CD14-positive monocyte (primary cell): ENCODE measurements at regions not wholly inside any gene's neighbourhood (a gene's known extent, or its start where the extent isn't known, plus 50 kb on each side); places are given as distances from the start of the nearest gene placed in this dataset.

Source experiments
- DNase-seq, 3 donors: peaks; one replicate each; pipeline ENCODE4 v3.0.0-alpha.2; 2011 to 2022
- H2AFZ ChIP-seq: 2 replicates; pipeline ENCODE4 v1.6.0; 2012; ENCODE audit warnings: mild to moderate bottlenecking, low read depth, low read length, inconsistent platforms; ENCODE audit not compliant: insufficient read depth, poor library complexity, severe bottlenecking
- H3K27ac ChIP-seq, 2 donors: 1 replicate in 1 of 2; 2 replicates in 1 of 2; pipeline ENCODE4 v1.5.1; 2012 to 2013; ENCODE audit warnings: low read length in 2 of 2, control low read depth in 1 of 2, inconsistent platforms in 1 of 2, low read depth in 1 of 2, mild to moderate bottlenecking in 1 of 2
- H3K27me3 ChIP-seq, 2 donors: one replicate each; pipeline versions ENCODE4 v1.6.0 to v1.6.1; 2011 to 2013; ENCODE audit warnings: low read length in 2 of 2; ENCODE audit not compliant: control insufficient read depth in 2 of 2, insufficient read depth in 2 of 2
- H3K36me3 ChIP-seq, 2 donors: replicated peaks in 1 of 2; 1 replicate in 1 of 2; 2 replicates in 1 of 2; pipeline versions ENCODE4 v1.5.1 to v1.6.1; 2012 to 2013; ENCODE audit warnings: low read length in 2 of 2, control low read depth in 1 of 2, inconsistent platforms in 1 of 2, mild to moderate bottlenecking in 1 of 2; ENCODE audit not compliant: insufficient read depth in 2 of 2, control insufficient read depth in 1 of 2
- H3K4me1 ChIP-seq, 2 donors: 1 replicate in 1 of 2; 2 replicates in 1 of 2; pipeline versions ENCODE4 v1.5.1 to v1.6.1; 2012 to 2013; ENCODE audit warnings: low read length in 2 of 2, control low read depth in 1 of 2, inconsistent platforms in 1 of 2, mild to moderate bottlenecking in 1 of 2, moderate library complexity in 1 of 2; ENCODE audit not compliant: insufficient read depth in 2 of 2, control insufficient read depth in 1 of 2
- H3K4me2 ChIP-seq: replicated peaks from 2 replicates; pipeline ENCODE3; 2012; ENCODE audit warnings: low read length, moderate library complexity, mild to moderate bottlenecking; ENCODE audit not compliant: poor library complexity, severe bottlenecking; ENCODE audit errors: extremely low read depth
- H3K4me3 ChIP-seq, 3 experiments: fragments of 200-600 bp in 1 of 3; sonication (generic) in 1 of 3; replicated peaks in 1 of 3; 1 replicate in 2 of 3; 2 replicates in 1 of 3; pipeline ENCODE4 v1.5.1; 2011 to 2013; ENCODE audit warnings: low read length in 3 of 3, mild to moderate bottlenecking in 3 of 3, control low read depth in 2 of 3, low read depth in 2 of 3, inconsistent platforms in 1 of 3, moderate library complexity in 1 of 3
- H3K79me2 ChIP-seq: 2 replicates; pipeline ENCODE4 v1.6.0; 2012; ENCODE audit warnings: mild to moderate bottlenecking, control low read depth, inconsistent platforms, low read length, moderate library complexity; ENCODE audit not compliant: insufficient read depth
- H3K9ac ChIP-seq: 2 replicates; pipeline ENCODE4 v1.6.0; 2017; ENCODE audit warnings: low read length, mild to moderate bottlenecking; ENCODE audit not compliant: insufficient read depth, poor library complexity, severe bottlenecking
- H3K9me3 ChIP-seq, 2 donors: replicated peaks in 1 of 2; 1 replicate in 1 of 2; 2 replicates in 1 of 2; pipeline versions ENCODE4 v1.5.1 to v1.6.1; 2012 to 2013; ENCODE audit warnings: low read length in 2 of 2, control low read depth in 1 of 2; ENCODE audit not compliant: control insufficient read depth in 1 of 2, insufficient read depth in 1 of 2
- H4K20me1 ChIP-seq: 2 replicates; pipeline ENCODE4 v1.6.0; 2012; ENCODE audit warnings: mild to moderate bottlenecking, low read length, control low read depth, moderate library complexity; ENCODE audit not compliant: insufficient read depth
- H3K27ac Mint-ChIP-seq, 7 donors: one replicate each; pipeline ENCODE4 v1.8.0; 2020; ENCODE audit warnings: mild to moderate bottlenecking in 7 of 7, mixed read lengths in 7 of 7, moderate library complexity in 6 of 7, inconsistent platforms in 2 of 7
- H3K27me3 Mint-ChIP-seq, 3 donors: one replicate each; pipeline ENCODE4 v1.8.0; 2021 to 2022; ENCODE audit warnings: low read depth in 3 of 3, mild to moderate bottlenecking in 3 of 3, mixed read lengths in 3 of 3, moderate library complexity in 3 of 3, inconsistent platforms in 1 of 3
- H3K36me3 Mint-ChIP-seq, 2 donors: one replicate each; pipeline ENCODE4 v1.8.0; 2020; ENCODE audit warnings: mixed read lengths in 2 of 2, inconsistent platforms in 1 of 2, mild to moderate bottlenecking in 1 of 2
- H3K4me1 Mint-ChIP-seq: one replicate; pipeline ENCODE4 v1.8.0; 2020; ENCODE audit warnings: mild to moderate bottlenecking, mixed read lengths
- H3K4me3 Mint-ChIP-seq, 2 donors: one replicate each; pipeline ENCODE4 v1.8.0; 2020; ENCODE audit warnings: mild to moderate bottlenecking in 2 of 2, mixed read lengths in 2 of 2, moderate library complexity in 1 of 2
- H3K9me3 Mint-ChIP-seq, 7 donors: one replicate each; pipeline ENCODE4 v1.8.0; 2020 to 2022; ENCODE audit warnings: mixed read lengths in 7 of 7, mild to moderate bottlenecking in 6 of 7, moderate library complexity in 6 of 7, inconsistent platforms in 2 of 7
- CTCF ChIP-seq: fragments of 200-600 bp; IDR thresholded peaks from one replicate; pipeline ENCODE4 v1.8.0; 2022; ENCODE audit warnings: antibody characterized with exemption, mild to moderate bottlenecking
- WGBS: methylation state at CpG from one replicate; pipeline ENCODE4 v1.1.5; 2013; ENCODE audit warnings: missing lambda C conversion rate; ENCODE audit not compliant: insufficient coverage; 5-methylcytosine and 5-hydroxymethylcytosine counted together
- intact Hi-C, 2 donors: fragments of 100-400 bp; cut with micrococcal nuclease; formaldehyde crosslinking; loops; one replicate each; pipeline versions ENCODE4 v1.15.0 to v1.15.1; 2023

- no peaks in the 10 kb centered on the region for H3K79me2 ChIP-seq
- H3K4me3 Mint-ChIP-seq = no peak overlapping the region
- H3K9me3 ChIP-seq = no peaks in the 10 kb centered on the region
- no peaks in the 10 kb centered on the region for H3K27me3 ChIP-seq
- H3K4me2 ChIP-seq = no peak overlapping the region
- no peak overlapping the region for H2AFZ ChIP-seq
- H3K27me3 Mint-ChIP-seq = no peaks in the 10 kb centered on the region
- intact Hi-C loops = no loop called here
- H3K4me1 Mint-ChIP-seq = no peaks in the 10 kb centered on the region
- no peaks in the 10 kb centered on the region for H4K20me1 ChIP-seq
- H3K4me3 ChIP-seq = no peak overlapping the region
- H3K9me3 Mint-ChIP-seq = peaks cover 2 to 10% (median 3%) of the 10 kb centered on the region in 7 donors
- no peak overlapping the region for H3K9ac ChIP-seq
- no peak for DNase-seq
- no peak overlapping the region for H3K27ac Mint-ChIP-seq
- H3K36me3 ChIP-seq = no peaks in the 10 kb centered on the region
- no peaks in the 10 kb centered on the region for H3K36me3 Mint-ChIP-seq
- TF ChIP-seq CTCF = no peak
- no peak overlapping the region for H3K27ac ChIP-seq
- no peaks in the 10 kb centered on the region for H3K4me1 ChIP-seq
Measured at GRCh38 chr3:111428301-111428700, 113.7 kb upstream of the CD96 start.

- H3K9me3 ChIP-seq = no peaks in the 10 kb centered on the region
- intact Hi-C loops = no loop called here
- no peaks in the 10 kb centered on the region for H3K36me3 ChIP-seq
- no peak overlapping the region for H2AFZ ChIP-seq
- Mint-ChIP-seq H3K9me3 (peaks cover 0 to 4% (median 0%) of the 10 kb centered on the region in 7 donors), H3K4me3 (no peak overlapping the region), H3K27me3 (no peaks in the 10 kb centered on the region), H3K4me1 (no peaks in the 10 kb centered on the region), H3K36me3 (no peaks in the 10 kb centered on the region), H3K27ac (no peak overlapping the region)
- no peak for DNase-seq
- H4K20me1 ChIP-seq = no peaks in the 10 kb centered on the region
- no peak overlapping the region for H3K27ac ChIP-seq
- H3K4me1 ChIP-seq = no peaks in the 10 kb centered on the region
- TF ChIP-seq CTCF = no peak
- no peak overlapping the region for H3K4me2 ChIP-seq
- WGBS = no CpG with 5 or more reads among the region's 3 CpGs
- no peaks in the 10 kb centered on the region for H3K79me2 ChIP-seq
- H3K4me3 ChIP-seq = no peak overlapping the region
- no peaks in the 10 kb centered on the region for H3K27me3 ChIP-seq
- H3K9ac ChIP-seq = no peak overlapping the region
Measured at GRCh38 chr3:111434941-111435622, 106.9 kb upstream of the CD96 start.
